ENCODE measurements at regions not wholly inside any gene's neighbourhood (a gene's known extent, or its start where the extent isn't known, plus 50 kb on each side); places are given as distances from the start of the nearest gene placed in this dataset.
"Not testable (repeated sequence)": the region's sequence is repeated elsewhere in the genome, so short reads cannot be mapped to it uniquely, and the experiment has no call there.

DNA sequence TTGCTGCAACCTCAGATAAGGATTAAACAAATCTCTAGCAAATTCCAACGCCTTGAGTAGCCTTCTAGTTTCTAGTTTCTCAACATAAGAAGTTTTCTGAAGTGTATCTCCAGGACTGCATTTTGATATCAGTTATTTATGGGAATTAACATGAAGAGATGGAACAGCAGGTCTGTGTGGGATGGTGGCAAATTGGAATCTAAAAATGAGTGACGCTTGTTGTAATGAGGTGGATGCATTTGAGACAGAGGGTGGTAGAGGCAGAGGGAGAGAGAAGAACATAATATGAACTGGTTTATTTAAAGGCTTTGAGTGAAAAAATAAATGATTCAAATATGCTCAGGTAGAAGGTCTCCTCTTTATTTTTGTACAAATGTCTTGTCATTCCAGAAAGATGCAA, 446.8 kb upstream of the GCFC2 start:
- no peak for DNase-seq

DNA sequence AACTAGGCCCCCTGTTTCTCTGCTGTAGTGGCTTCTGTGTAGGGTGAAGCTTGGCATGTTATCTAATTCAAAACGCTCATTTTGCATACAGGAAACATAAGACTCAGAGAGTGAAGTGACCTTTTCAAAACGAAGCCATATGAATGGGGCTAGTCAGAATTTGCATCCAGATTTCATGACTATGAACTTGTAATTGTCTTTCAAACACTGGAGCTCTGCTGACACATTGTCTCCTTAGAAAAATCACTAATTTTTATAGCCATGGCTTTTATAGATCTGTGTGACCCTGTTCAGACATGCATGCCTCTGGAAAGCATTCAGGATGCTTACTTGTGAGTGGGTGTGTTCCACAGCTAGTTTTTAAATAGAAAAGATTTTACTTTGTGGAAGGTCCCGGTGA, 444.3 kb upstream of the GCFC2 start:
- no peak for DNase-seq

DNA sequence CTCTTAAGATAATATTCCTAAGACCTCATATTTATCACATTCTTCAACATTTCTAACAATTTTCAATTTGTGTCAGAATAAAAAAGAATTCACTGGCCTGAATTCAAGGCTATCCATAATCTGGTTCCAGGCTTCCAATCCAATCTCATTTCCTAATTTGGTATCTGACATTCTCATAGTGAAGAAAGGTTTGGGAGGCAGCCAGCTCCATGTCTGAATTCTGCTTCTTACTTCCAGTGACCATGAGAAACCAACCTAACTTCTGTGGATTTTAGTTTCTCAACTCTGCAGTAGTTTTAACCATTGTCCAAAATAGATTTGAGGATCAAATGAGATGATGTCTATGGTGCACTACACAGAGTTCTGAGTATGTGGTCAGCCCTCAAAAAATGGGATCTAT, 439.1 kb upstream of the GCFC2 start:
- no peak for DNase-seq

DNA sequence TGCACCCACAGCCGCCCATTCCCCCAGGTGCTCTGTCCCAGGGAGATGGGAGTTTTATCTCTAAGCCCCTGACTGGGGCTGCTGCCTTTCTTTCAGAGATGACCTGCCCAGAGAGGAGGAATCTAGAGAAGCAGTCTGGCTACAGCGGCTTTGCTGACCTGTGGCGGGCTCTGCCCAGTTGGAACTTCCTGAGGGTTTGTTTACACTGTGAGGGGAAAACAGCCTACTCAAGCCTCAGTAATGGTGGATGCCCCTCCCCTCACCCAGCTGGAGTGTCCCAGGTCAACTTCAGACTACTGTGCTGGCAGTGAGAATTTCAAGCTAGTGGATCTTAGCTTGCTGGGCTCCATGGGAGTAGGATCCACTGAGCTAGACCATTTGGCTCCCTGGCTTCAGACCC, 428.6 kb upstream of the GCFC2 start:
- not testable (repeated sequence) for DNase-seq

- DNase-seq, result no peak
Measured at GRCh38 chr2:76128622-76129021, 417.9 kb upstream of the GCFC2 start.

DNA sequence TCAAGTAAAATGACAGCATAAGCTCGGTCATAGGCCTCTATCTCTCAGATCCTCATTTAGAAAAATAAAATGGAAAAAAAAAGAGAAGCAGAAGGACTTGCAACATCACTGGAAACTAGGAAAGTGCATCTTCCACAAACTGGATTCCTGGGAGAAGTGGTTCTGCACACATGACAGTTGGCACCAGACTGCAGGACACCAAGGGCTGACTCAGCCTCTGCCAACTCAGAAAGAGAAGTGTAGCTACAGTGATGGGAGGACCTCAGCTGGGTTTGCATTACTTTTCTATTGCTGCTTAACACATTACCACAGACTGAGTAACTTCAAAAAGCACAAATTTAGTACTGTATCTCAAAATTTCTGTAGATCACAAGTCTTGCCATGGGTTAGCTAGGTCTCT, 409.5 kb upstream of the GCFC2 start:
- no peak for DNase-seq

DNA sequence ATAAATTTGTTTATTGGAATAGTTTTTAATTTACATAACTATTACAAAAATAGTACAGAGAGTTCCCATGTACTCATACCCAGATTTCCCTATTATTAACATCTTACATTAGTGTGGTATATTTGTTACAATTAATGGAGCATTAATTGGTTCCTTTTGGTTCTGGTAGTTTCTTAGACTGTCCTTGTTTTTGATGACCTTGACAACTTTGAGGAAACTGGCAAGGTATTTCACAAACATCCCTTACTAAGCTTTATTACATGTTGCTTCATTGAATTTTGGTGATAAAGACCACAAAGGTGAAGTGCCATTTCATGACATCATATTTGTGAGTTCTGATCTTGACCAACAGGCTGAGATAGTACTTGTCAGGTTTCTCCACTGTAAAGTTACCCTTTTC, 379.0 kb upstream of the GCFC2 start:
- no peak for DNase-seq

DNA sequence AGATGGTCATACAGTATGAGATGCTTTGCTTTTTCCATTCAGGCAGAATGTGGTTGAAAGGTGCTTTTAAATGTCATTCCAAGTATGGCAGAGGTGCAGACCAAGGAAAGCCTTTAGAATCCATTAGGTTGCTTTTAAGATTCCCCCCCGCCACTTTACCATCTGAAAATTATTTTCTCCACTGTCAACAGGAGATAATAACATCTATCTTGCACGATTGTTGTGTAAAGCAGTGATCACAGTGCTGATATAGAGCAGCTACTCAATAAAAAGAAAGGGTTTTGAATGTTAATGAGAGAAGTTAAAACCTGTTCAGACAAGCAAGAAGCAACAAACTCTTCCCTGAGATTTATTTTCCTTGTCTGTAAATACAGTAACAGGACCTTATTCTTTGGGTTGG, 372.5 kb upstream of the GCFC2 start:
- no peak for DNase-seq

- no peak for DNase-seq
Measured at GRCh38 chr2:76082509-76082908, 371.8 kb upstream of the GCFC2 start.

DNA sequence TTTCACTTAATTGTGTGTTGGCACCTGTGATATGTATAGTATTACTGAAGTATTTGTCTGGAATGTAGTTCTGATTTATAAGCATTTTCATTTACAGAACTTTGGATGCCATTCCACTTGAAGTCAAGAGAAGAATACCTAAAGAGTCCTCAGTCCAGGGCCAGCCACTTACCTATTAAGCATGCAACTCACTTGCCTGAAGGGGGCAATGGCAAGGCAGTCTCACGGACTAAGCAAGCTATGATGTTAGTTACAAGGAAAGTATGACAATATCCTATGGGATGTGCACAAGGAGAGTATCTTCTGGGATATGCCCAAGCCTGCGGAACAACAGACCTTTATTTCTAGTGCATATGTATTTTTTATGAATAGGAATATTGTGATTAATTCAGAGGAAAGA, 369.4 kb upstream of the GCFC2 start:
- DNase-seq, result no peak

DNA sequence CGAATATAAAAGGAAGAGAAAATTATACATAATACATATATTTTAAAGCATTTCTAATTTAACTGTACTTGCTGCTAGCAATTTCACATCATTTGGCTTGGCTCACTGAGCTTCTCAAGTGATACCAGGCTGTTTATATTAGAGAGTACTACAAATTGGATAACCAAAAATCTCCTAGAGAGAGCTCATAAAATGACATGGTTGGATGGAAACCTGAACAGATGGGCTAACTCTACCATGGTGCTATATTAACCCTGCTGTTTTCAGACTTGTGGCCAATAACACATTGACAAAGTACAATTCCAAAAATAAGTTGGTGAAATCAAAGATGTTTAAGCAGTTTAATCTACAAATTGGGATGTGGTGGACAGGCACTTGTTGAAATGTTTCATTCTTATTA, 364.4 kb upstream of the GCFC2 start:
- no peak for DNase-seq

DNA sequence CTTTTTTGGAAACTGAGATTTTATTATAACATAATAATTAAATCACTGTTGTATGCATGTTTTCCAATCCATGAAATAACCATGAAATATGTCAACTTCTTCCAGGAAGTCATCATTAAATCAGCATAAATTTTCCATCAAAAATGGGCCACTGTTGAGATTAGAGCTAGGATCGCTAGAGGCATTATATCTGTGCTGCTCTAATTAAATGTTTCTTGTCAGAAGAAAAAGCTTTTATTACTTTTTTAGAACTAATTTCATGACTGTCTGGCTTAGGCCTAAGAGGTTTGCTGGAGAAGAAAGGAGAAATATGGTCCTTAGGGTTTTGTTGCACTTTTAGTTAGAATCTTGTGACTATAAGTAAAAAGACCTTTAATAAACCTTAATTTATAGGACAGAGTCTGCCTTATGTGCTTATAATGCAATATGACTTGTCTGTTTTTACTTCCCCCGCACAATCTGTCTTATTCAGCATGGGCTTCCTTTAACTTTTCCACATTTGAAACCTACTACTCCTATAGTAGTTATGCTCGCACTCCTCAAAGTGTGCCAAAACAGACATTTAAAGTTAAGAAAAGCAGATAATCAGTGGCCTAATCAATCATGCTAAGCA, 363.4 kb upstream of the GCFC2 start:
- no peak for DNase-seq

DNA sequence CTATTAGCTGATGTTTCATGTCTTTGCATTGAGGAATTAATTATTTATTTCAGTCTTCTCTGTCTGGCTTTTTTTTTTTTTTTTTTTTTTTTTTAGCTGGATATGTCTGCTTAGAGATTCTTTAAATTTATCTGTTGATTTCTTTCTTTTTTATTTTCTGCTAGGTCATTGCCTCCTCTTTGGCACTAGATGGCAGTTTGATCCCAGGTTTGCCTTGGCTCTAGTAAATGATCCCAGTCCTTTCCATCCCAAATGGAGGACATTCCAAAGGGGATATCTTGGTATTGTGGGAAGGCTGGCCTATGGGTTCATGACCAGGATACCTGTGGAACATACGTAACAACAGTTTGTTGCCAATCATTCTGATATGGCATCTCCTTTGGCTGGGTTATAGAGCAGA, 339.5 kb upstream of the GCFC2 start:
- DNase-seq, result no peak

DNA sequence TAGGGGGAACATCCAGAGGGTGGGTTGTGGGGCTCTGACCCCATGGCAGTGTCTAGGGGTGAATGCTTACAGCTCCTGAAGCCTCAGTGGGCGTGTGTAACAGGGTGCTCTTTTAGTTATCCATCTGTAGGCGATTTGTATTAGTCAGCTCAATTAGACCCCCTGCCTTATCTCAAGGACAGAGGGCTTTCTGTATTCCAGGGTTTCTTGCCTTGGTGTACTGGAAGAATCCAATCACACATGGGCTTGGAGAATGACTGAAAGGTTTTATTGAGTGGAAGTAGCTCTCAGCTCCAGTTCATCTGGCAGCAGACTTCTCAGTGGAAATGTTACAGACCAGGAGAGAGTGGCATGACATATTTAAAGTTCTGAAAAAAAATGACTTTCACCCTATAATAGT, 334.0 kb upstream of the GCFC2 start:
- no peak for DNase-seq

DNA sequence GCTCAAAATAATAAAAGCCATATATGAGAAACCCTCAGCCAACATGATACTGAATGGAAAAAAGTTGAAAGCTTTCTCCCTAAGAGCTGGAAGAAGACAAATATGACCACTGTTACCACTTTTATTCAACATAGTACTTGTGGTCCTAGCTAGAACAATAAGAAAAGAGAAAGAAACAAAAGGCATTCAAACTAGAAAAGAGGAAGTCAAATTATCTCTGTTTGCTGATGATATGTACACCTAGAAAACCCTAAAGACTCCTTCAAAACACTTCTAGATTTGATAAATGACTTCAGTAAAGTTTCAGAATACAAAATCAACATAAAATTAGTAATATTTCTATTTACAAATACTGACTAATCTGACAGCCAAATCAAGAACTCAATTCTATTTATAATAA, 328.8 kb upstream of the GCFC2 start:
- DNase-seq, result no peak

- DNase-seq, result no peak
Measured at GRCh38 chr2:76027761-76028160, 317.0 kb upstream of the GCFC2 start.

- no peak for DNase-seq
Measured at GRCh38 chr2:76019128-76019527, 308.4 kb upstream of the GCFC2 start.

DNA sequence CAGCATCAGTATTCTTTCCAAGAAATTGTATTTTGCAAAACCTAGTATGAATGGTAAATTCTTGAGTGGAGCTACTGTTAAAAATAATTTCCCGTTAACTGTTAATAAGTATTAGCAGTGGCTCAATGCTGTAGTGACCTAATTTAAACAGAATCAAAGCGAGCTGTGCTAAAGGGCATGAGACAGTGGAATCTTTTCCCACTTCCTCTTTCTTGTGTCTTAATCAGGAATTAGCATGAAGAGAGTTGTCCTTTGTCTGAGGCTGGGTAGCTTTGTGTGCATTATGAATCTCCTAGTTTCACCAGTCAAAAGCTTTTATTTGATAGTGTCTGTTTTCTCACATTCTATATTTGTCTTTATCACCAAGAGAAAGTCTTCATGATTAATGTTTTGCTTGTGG, 298.8 kb upstream of the GCFC2 start:
- DNase-seq, result no peak

DNA sequence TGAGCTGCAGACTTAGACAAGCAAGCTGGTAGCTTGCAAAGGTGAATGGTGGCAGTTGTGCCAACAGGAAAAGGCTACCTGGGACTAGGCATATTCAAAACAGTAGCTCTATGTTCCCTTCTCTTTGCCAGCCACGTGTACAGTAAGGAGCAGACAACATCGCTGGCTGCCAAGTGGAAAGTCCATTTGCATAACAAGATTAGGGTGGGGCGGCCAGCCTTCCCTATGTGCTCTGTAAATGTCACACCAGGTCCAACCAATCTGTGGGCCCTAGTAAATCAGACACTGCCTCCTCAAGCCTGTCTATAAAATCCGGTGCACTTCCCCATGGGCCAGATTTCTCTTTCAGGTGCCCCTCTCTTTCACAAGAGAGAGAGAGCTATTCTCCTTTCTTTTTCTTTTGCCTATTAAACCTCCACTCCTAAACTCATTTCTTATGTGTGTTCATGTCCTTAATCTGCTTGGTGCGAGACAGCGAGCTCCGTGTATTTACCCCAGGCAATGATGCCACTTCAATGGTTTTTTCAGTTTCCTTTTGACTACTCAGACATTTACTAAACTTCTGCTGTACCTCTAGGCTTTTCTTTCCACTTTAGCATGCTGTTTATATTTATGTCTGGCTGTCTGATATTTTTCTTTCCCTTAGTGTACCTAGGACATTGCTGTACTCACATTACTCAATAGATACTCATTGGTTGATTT, 297.4 kb upstream of the GCFC2 start:
- DNase-seq, result no peak

GRCh38 chr2:76000425-76000824, 289.7 kb upstream of the GCFC2 start:
- no peak for DNase-seq

DNA sequence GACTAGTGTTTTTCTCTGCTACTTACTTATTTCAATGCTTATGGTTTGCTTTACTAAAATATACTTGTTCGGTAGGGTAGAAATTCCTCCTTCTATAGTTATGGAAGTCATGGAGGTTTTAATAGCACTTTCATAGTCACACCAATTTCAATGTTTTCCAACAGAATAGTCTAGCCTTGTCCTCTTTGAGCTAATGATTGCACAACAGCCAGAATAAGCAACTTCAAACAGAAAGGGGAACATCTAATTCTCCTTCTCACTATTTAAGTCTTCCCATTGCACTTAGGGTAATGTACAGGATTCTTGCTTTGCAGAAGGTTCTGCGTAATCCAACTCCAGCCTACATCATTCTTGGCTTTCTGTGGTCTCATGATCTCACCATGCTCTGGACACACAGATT, 287.7 kb upstream of the GCFC2 start:
- no peak for DNase-seq

GRCh38 chr2:75994759-75995158, 284.0 kb upstream of the GCFC2 start:
- no peak for DNase-seq

DNA sequence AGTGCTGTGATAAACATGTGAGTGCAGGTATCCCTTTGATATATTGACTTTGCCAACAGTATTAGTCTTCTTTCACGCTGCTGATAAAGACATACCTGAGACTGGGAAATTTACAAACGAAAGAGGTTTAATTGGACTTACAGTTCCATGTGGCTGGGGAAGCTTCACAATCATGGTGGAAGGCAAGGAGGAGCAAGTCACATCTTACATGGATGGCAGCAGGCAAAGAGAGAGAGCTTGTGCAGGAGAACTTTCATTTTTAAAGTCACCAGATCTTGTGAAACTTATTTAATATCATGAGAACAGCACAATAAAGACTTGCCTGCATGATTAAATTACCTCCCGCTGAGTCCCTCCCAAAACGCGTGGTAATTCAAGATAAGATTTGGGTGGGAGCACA, 277.9 kb upstream of the GCFC2 start:
- DNase-seq, result not testable (repeated sequence)

DNA sequence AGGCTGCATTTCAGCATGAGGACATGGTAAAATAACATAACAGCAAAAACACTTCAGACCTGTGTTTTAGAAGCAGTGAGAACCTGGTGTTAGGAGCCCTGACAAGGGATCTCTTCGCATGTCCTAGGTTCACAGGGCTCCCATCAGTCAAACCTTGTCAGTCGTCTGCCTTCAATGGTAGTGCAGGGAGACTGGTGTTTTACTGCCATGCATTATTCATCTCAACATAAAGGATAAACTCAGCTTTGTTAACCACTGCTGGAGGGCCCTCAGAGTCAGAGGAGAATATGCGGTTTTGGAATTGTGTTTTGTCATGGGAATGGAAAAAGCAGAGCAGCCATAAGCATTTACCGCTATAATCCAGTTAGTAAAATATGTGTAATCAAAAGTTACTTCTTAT, 275.9 kb upstream of the GCFC2 start:
- no peak for DNase-seq

- no peak for DNase-seq
Measured at GRCh38 chr2:75982719-75983118, 272.0 kb upstream of the GCFC2 start.
